H1 (cell line): ENCODE measurements at regions not wholly inside any gene's neighbourhood (a gene's known extent, or its start where the extent isn't known, plus 50 kb on each side); places are given as distances from the start of the nearest gene placed in this dataset.

Experiments used
- CTCF ChIP-seq, 3 experiments: IDR thresholded peaks; 1 replicate in 2 of 3; 2 replicates in 1 of 3; pipeline versions ENCODE4 v1.5.1 to v1.6.1; 2011; ENCODE audit warnings: low read length in 3 of 3, mild to moderate bottlenecking in 3 of 3, inconsistent platforms in 2 of 3, low read depth in 1 of 3, moderate library complexity in 1 of 3; ENCODE audit not compliant: insufficient read depth in 1 of 3; ENCODE audit errors: control extremely low read depth in 1 of 3
- NRF1 ChIP-seq: IDR thresholded peaks from 2 replicates; pipeline ENCODE4 v1.6.1; 2011; ENCODE audit warnings: mild to moderate bottlenecking, low read depth, low read length, improper control_type of control experiment
- POLR2A ChIP-seq, 2 experiments: IDR thresholded peaks; 1 replicate in 1 of 2; 2 replicates in 1 of 2; pipeline ENCODE4 v1.6.1; 2011; ENCODE audit warnings: low read depth in 2 of 2, low read length in 2 of 2, mild to moderate bottlenecking in 2 of 2; ENCODE audit errors: control extremely low read depth in 1 of 2
- POLR2AphosphoS5 ChIP-seq: IDR thresholded peaks from 2 replicates; pipeline ENCODE4 v1.6.1; 2011; ENCODE audit warnings: low read depth, low read length
- SP2 ChIP-seq: IDR thresholded peaks from 2 replicates; pipeline ENCODE4 v1.6.1; 2012; ENCODE audit warnings: mild to moderate bottlenecking, low read length, inconsistent platforms
- TBP ChIP-seq: IDR thresholded peaks from 2 replicates; pipeline ENCODE4 v1.6.1; 2011; ENCODE audit warnings: low read depth, low read length, improper control_type of control experiment
- TCF12 ChIP-seq: IDR thresholded peaks from 2 replicates; pipeline ENCODE4 v1.6.1; 2011; ENCODE audit warnings: low read depth, mild to moderate bottlenecking, low read length

GRCh38 chrX:30468471-30468870 is 109.1 kb downstream of the TASL start:
- TF ChIP-seq CTCF (IDR thresholded peaks at IDR 0.05; ENCODE audit: control extremely low read depth in 1 of 3, insufficient read depth in 1 of 3, low read depth in 1 of 3, low read length in 3 of 3): no peak
- TF ChIP-seq SP2: no peak
- TF ChIP-seq TCF12: no peak
- TF ChIP-seq POLR2A (IDR thresholded peaks at IDR 0.05; ENCODE audit: control extremely low read depth in 1 of 2, low read depth in 2 of 2, low read length in 2 of 2): no peak
- no peak for TF ChIP-seq TBP
- no peak for TF ChIP-seq POLR2AphosphoS5
- no peak for TF ChIP-seq NRF1
